Caco-2 (cell line): ENCODE measurements at regions not wholly inside any gene's neighbourhood (a gene's known extent, or its start where the extent isn't known, plus 50 kb on each side); places are given as distances from the start of the nearest gene placed in this dataset.

ENCODE experiments used
- BruUV-seq: library from RNA; stranded (reverse); fragments of 400-500 nt; replicated peaks from 2 replicates; lab custom pipeline; 2021; lab: Mats Ljungman, UMichigan
- CTCF ChIA-PET: fragments of 300-600 bp; sonication (Branson Sonifier 250); formaldehyde crosslinking; loops from one replicate; lab custom pipeline; 2022; ENCODE audit warnings: antibody characterized with exemption; lab: Charles Lee
- POLR2A ChIA-PET: fragments of 300-600 bp; sonication (Branson Sonifier 250); formaldehyde crosslinking; loops from one replicate; lab custom pipeline; 2022; ENCODE audit warnings: antibody characterized with exemption; lab: Charles Lee
- DNase-seq, 2 experiments: peaks; one replicate each; pipeline versions ENCODE4 v3.0.0 to v3.0.0-alpha.2; 2020 to 2022
- H3K27me3 ChIP-seq: replicated peaks from 2 replicates; pipeline ENCODE4 v1.6.0; 2011; ENCODE audit warnings: low read length; ENCODE audit not compliant: control insufficient read depth, insufficient read depth
- H3K36me3 ChIP-seq: 2 replicates; pipeline ENCODE4 v1.5.1; 2011; ENCODE audit warnings: low read length; ENCODE audit not compliant: control insufficient read depth, insufficient read depth
- H3K4me1 ChIP-seq: fragments of 250-450 bp; sonication (Bioruptor Pico); 2 replicates; pipeline ENCODE4 v1.5.1; 2020; ENCODE audit warnings: mild to moderate bottlenecking
- H3K4me3 ChIP-seq: 2 replicates; pipeline ENCODE4 v1.5.1; 2011; ENCODE audit warnings: low read depth, mild to moderate bottlenecking, control low read depth, low read length
- H3K9me3 ChIP-seq: fragments of 250-450 bp; sonication (Bioruptor Pico); 2 replicates; pipeline ENCODE4 v1.5.1; 2020; ENCODE audit warnings: mild to moderate bottlenecking, moderate library complexity
- H3K27ac Mint-ChIP-seq: one replicate; pipeline ENCODE4 v1.8.0; 2022; ENCODE audit warnings: mixed read lengths; ENCODE audit not compliant: unreplicated experiment
- H3K27me3 Mint-ChIP-seq: one replicate; pipeline ENCODE4 v1.8.0; 2022; ENCODE audit warnings: mixed read lengths; ENCODE audit not compliant: insufficient read depth, unreplicated experiment
- H3K36me3 Mint-ChIP-seq: one replicate; pipeline ENCODE4 v1.8.0; 2022; ENCODE audit warnings: mild to moderate bottlenecking, mixed read lengths; ENCODE audit not compliant: insufficient read depth, unreplicated experiment
- H3K4me1 Mint-ChIP-seq: one replicate; pipeline ENCODE4 v1.8.0; 2022; ENCODE audit warnings: low read depth, mixed read lengths; ENCODE audit not compliant: unreplicated experiment
- H3K4me3 Mint-ChIP-seq: one replicate; pipeline ENCODE4 v1.8.0; 2022; ENCODE audit warnings: mild to moderate bottlenecking, moderate library complexity, mixed read lengths; ENCODE audit not compliant: unreplicated experiment
- H3K9me3 Mint-ChIP-seq: one replicate; pipeline ENCODE4 v1.8.0; 2022; ENCODE audit warnings: mixed read lengths; ENCODE audit not compliant: unreplicated experiment
- intact Hi-C: fragments of 100-400 bp; cut with micrococcal nuclease; formaldehyde crosslinking; loops from one replicate; pipeline ENCODE4 v1.10.0; 2022; ENCODE audit not compliant: unreplicated experiment
- TF ChIP-seq, protein P1 (sequence below), 2 experiments: fragments of 200-600 bp in 1 of 2; IDR thresholded peaks; 1 replicate in 1 of 2; 2 replicates in 1 of 2; pipeline versions ENCODE4 v1.5.1 to v1.8.0; 2011 to 2022; ENCODE audit warnings: antibody characterized with exemption in 1 of 2, control low read depth in 1 of 2, inconsistent platforms in 1 of 2, low read depth in 1 of 2, low read length in 1 of 2, mild to moderate bottlenecking in 1 of 2, moderate library complexity in 1 of 2; ENCODE audit not compliant: insufficient read depth in 1 of 2, severe bottlenecking in 1 of 2, unreplicated experiment in 1 of 2

- CTCF ChIA-PET, result no interaction called here
These were observed 521.9 kb downstream of the INSC start for GRCh38 chr11:15636521-15637089.

DNA sequence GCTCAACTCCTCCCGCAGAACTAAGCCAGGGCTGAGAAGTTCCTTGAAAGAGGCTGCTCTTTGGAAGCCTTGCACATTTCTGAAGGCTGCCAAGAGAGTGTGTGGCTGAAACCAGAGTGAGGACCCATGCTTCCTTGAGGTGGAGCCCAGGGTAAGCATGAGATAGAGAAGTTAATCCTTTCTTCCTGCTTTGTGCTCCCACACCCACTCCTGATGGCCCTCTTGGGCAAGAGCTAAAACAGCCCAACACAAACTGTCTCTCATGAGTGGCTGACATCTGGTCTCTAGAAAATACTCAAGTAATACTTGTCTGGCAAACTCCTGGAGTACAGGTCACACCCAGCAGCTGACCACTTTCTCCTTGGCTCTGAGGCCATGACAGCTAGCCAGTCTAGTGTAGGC, 523.7 kb downstream of the INSC start:
- H3K4me1 Mint-ChIP-seq, result no peaks in the 10 kb centered on the region
- Histone ChIP-seq H3K27me3 (no peaks in the 10 kb centered on the region), H3K9me3 (no peaks in the 10 kb centered on the region), H3K4me1 (0 out of 2 replicates have a peak, but pooled peaks cover 6% of the 10 kb centered on the region), H3K4me3 (no peak overlapping the region), H3K36me3 (no peaks in the 10 kb centered on the region)
- ChIA-PET CTCF (no interaction called here), POLR2A (no interaction called here)
- TF ChIP-seq, protein P1, sequence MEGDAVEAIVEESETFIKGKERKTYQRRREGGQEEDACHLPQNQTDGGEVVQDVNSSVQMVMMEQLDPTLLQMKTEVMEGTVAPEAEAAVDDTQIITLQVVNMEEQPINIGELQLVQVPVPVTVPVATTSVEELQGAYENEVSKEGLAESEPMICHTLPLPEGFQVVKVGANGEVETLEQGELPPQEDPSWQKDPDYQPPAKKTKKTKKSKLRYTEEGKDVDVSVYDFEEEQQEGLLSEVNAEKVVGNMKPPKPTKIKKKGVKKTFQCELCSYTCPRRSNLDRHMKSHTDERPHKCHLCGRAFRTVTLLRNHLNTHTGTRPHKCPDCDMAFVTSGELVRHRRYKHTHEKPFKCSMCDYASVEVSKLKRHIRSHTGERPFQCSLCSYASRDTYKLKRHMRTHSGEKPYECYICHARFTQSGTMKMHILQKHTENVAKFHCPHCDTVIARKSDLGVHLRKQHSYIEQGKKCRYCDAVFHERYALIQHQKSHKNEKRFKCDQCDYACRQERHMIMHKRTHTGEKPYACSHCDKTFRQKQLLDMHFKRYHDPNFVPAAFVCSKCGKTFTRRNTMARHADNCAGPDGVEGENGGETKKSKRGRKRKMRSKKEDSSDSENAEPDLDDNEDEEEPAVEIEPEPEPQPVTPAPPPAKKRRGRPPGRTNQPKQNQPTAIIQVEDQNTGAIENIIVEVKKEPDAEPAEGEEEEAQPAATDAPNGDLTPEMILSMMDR (IDR thresholded peaks at IDR 0.05; ENCODE audit: insufficient read depth in 1 of 2, low read depth in 1 of 2, low read length in 1 of 2, severe bottlenecking in 1 of 2, unreplicated experiment in 1 of 2), result no peak
- BruUV-seq, result no TSS peak
- DNase-seq, result no peak
- H3K27ac Mint-ChIP-seq, result no peak overlapping the region
- no peaks in the 10 kb centered on the region for H3K36me3 Mint-ChIP-seq
- no peak overlapping the region for H3K4me3 Mint-ChIP-seq
- no peaks in the 10 kb centered on the region for H3K9me3 Mint-ChIP-seq
- peaks cover 2% of the 10 kb centered on the region for H3K27me3 Mint-ChIP-seq
- intact Hi-C loops, result no loop called here

More at GRCh38 chr11:15636521-15637089, 521.9 kb downstream of the INSC start:
- H3K27ac Mint-ChIP-seq, result no peak overlapping the region
- Histone ChIP-seq H3K9me3 (no peaks in the 10 kb centered on the region), H3K4me1 (0 out of 2 replicates have a peak, but pooled peaks cover 6% of the 10 kb centered on the region), H3K27me3 (no peaks in the 10 kb centered on the region), H3K4me3 (no peak overlapping the region), H3K36me3 (no peaks in the 10 kb centered on the region)
- no peaks in the 10 kb centered on the region for H3K9me3 Mint-ChIP-seq
- no TSS peak for BruUV-seq
- H3K4me1 Mint-ChIP-seq, result no peaks in the 10 kb centered on the region
- no peak for DNase-seq
- H3K27me3 Mint-ChIP-seq, result peaks cover 2% of the 10 kb centered on the region
- no peak overlapping the region for H3K4me3 Mint-ChIP-seq
- intact Hi-C loops, result no loop called here
- H3K36me3 Mint-ChIP-seq, result no peaks in the 10 kb centered on the region
- POLR2A ChIA-PET, result no interaction called here
- TF ChIP-seq, protein P1 (IDR thresholded peaks at IDR 0.05; ENCODE audit: insufficient read depth in 1 of 2, low read depth in 1 of 2, low read length in 1 of 2, severe bottlenecking in 1 of 2, unreplicated experiment in 1 of 2), result no peak

GRCh38 chr11:15640318-15640717, 525.6 kb downstream of the INSC start:
- H3K4me3 Mint-ChIP-seq, result no peak overlapping the region
- ChIA-PET POLR2A (no interaction called here), CTCF (no interaction called here)
- BruUV-seq, result no TSS peak
- no peaks in the 10 kb centered on the region for H3K27me3 ChIP-seq
- no peak overlapping the region for H3K27ac Mint-ChIP-seq
- no peaks in the 10 kb centered on the region for H3K4me1 Mint-ChIP-seq
- TF ChIP-seq, protein P1 (IDR thresholded peaks at IDR 0.05; ENCODE audit: insufficient read depth in 1 of 2, low read depth in 1 of 2, low read length in 1 of 2, severe bottlenecking in 1 of 2, unreplicated experiment in 1 of 2), result no peak
- no peak for DNase-seq
- H3K36me3 ChIP-seq, result no peaks in the 10 kb centered on the region
- H3K27me3 Mint-ChIP-seq, result peaks cover 2% of the 10 kb centered on the region
- 0 out of 2 replicates have a peak, but pooled peaks cover 5% of the 10 kb centered on the region for H3K4me1 ChIP-seq
- no peaks in the 10 kb centered on the region for H3K9me3 Mint-ChIP-seq
- H3K36me3 Mint-ChIP-seq, result peaks cover 5% of the 10 kb centered on the region
- H3K4me3 ChIP-seq, result no peak overlapping the region
- intact Hi-C loops, result no loop called here
- no peaks in the 10 kb centered on the region for H3K9me3 ChIP-seq
